GM12873 (cell line): ENCODE measurements at regions not wholly inside any gene's neighbourhood (a gene's known extent, or its start where the extent isn't known, plus 50 kb on each side); places are given as distances from the start of the nearest gene placed in this dataset.

ENCODE experiments used
- TF ChIP-seq, protein P1 (sequence below): IDR thresholded peaks from 2 replicates; pipeline ENCODE4 v1.5.1; 2012; ENCODE audit warnings: low read depth, mild to moderate bottlenecking, moderate library complexity, low read length, control low read depth; ENCODE audit not compliant: insufficient read depth; ENCODE audit errors: missing control alignments

GRCh38 chr20:19961293-19961692, 55.9 kb upstream of the NAA20 start:
- TF ChIP-seq, protein P1, sequence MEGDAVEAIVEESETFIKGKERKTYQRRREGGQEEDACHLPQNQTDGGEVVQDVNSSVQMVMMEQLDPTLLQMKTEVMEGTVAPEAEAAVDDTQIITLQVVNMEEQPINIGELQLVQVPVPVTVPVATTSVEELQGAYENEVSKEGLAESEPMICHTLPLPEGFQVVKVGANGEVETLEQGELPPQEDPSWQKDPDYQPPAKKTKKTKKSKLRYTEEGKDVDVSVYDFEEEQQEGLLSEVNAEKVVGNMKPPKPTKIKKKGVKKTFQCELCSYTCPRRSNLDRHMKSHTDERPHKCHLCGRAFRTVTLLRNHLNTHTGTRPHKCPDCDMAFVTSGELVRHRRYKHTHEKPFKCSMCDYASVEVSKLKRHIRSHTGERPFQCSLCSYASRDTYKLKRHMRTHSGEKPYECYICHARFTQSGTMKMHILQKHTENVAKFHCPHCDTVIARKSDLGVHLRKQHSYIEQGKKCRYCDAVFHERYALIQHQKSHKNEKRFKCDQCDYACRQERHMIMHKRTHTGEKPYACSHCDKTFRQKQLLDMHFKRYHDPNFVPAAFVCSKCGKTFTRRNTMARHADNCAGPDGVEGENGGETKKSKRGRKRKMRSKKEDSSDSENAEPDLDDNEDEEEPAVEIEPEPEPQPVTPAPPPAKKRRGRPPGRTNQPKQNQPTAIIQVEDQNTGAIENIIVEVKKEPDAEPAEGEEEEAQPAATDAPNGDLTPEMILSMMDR = no peak

GRCh38 chr20:19962958-19963357, 54.2 kb upstream of the NAA20 start:
- TF ChIP-seq, protein P1 = no peak

DNA sequence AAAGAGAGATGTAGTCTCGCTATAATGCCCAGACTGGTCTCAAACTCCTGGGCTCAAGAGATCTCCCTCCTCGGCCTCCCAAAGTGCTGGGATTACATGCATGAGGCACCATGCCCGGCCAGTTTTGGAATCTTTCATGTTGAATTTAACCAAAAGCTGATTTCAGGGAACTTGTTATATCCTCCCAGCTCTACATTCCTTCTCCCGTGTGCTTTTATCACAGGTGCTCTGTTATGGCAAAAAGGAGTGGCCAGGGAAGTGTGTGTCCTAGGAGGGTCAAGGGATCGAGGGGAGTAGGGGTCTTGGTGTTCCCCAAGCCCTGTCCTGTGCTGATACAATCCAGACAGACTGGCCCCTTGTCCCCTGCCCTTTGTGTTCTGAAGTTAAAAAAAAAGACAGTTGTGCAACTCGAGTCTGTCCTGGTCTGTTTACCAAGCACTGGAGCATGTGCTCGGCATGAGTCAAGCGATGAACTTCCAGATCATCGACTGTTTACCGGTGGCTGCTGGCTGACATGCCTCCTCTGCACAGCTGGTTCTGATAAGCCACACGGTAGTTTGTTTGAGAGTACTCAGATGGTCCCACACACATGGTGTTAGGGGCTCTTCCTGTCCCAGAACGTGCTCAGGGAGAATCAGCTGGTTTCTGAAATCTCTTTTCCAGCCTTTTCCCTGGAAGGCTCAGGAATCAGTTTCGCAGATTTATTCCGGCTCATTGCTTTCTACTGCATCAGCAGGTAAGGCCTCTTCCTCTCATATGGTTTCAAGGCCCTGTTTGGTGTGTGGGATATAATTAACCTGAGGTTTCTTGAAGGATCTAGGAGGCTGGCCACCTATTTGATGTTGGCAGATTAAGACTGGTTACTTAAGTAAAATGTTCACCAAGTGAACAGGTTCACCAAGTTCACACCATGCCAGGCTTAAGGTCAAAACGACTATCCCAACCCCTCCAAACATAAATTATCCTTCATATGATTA, 52.6 kb upstream of the NAA20 start:
- TF ChIP-seq, protein P1 = no peak

DNA sequence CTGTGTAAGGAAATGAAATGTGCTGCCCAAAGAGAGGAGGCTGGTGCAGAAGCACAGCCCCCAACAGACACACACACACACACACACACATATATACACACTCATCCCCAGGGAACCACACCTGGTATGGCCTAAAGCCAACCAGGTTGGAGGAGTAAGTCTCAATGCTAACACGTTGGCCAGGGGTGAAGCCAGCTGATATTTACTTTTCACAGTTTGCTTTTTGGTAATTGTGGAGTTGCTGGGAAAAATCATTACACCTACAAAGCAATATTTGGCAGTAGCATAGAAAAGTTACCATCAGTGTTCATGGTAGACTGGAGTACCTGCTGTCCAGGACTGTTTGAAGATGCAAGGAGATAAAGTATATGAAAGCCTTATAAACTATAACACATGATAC, 50.3 kb upstream of the NAA20 start:
- TF ChIP-seq, protein P1 = no peak
